A549 (cell line): ENCODE measurements at regions not wholly inside any gene's neighbourhood (a gene's known extent, or its start where the extent isn't known, plus 50 kb on each side); places are given as distances from the start of the nearest gene placed in this dataset.

Source experiments
- ATAC-seq, 2 experiments: fragments of 200-7000 bp in 1 of 2; fragments of >200 bp in 1 of 2; cut with Nextera tagmentation in 1 of 2; cut with Tn5 transposase in 1 of 2; 3 replicates each; pipeline versions ENCODE4 v1.8.0 to v1.9.1; 2018 to 2020; ENCODE audit warnings: mild to moderate bottlenecking in 1 of 2, moderate library complexity in 1 of 2
- CTCF ChIA-PET: fragments of 300-600 bp; sonication (Branson Sonifier 250); formaldehyde crosslinking; extraction: SDS; loops from one replicate; lab custom pipeline; 2021; ENCODE audit warnings: antibody characterized with exemption, inconsistent platforms; lab: Yijun Ruan, JAX
- POLR2A ChIA-PET: fragments of 350-600 bp; formaldehyde crosslinking; extraction: SDS; loops from one replicate; lab custom pipeline; 2021; ENCODE audit warnings: antibody characterized with exemption, inconsistent platforms; lab: Yijun Ruan, JAX
- DNase-seq, 2 experiments: peaks; one replicate each; pipeline versions ENCODE4 v3.0.0 to v3.0.0-alpha.2; 2011 to 2016; ENCODE audit warnings: low read depth in 1 of 2, low spot score in 1 of 2
- FAIRE-seq: peaks from 2 replicates; lab custom pipeline; 2011; peaks lifted over from hg19 to GRCh38; lab: Jason Lieb, UNC
- H3K27ac ChIP-seq, 2 experiments: fragments of >200 bp; sonication (Bioruptor Twin); formaldehyde crosslinking; 3 replicates each; pipeline ENCODE4 v1.5.1; 2016 to 2017
- H3K4me1 ChIP-seq: fragments of >200 bp; sonication (Bioruptor Twin); formaldehyde crosslinking; 3 replicates; pipeline ENCODE4 v1.6.1; 2016
- H3K4me2 ChIP-seq: fragments of >200 bp; sonication (Bioruptor Twin); formaldehyde crosslinking; 3 replicates; pipeline ENCODE4 v1.6.1; 2016
- H3K4me3 ChIP-seq: fragments of >200 bp; sonication (Bioruptor Twin); formaldehyde crosslinking; 3 replicates; pipeline ENCODE4 v1.5.1; 2016
- H3K9me3 ChIP-seq: fragments of >200 bp; sonication (Bioruptor Twin); formaldehyde crosslinking; 3 replicates; pipeline ENCODE4 v1.6.1; 2016
- CEBPB ChIP-seq, 2 experiments: fragments of >200 bp in 1 of 2; sonication (Bioruptor Twin) in 1 of 2; formaldehyde crosslinking in 1 of 2; IDR thresholded peaks; 2 replicates each; pipeline ENCODE4 v1.6.1; 2012 to 2016
- ESRRA ChIP-seq: fragments of 150-350 bp; IDR thresholded peaks from 2 replicates; pipeline ENCODE4 v1.6.1; 2014; ENCODE audit warnings: mild to moderate bottlenecking, low read length, borderline replicate concordance
- FOSB ChIP-seq: fragments of 250-450 bp; sonication (Bioruptor Pico); IDR thresholded peaks from 2 replicates; pipeline ENCODE4 v1.5.0; 2020; ENCODE audit warnings: mild to moderate bottlenecking, moderate library complexity
- FOSL2 ChIP-seq, 2 experiments: fragments of 450-650 bp in 1 of 2; fragments of >200 bp in 1 of 2; sonication (Bioruptor Twin) in 1 of 2; formaldehyde crosslinking; IDR thresholded peaks; 2 replicates each; pipeline versions ENCODE4 v1.5.0 to v1.6.1; 2016 to 2020; ENCODE audit warnings: mild to moderate bottlenecking in 1 of 2, moderate library complexity in 1 of 2
- FOXS1 ChIP-seq: fragments of 250-450 bp; sonication (Bioruptor Pico); IDR thresholded peaks from 2 replicates; pipeline ENCODE4 v1.5.0; 2020; ENCODE audit warnings: mild to moderate bottlenecking, moderate library complexity
- GATA3 ChIP-seq: IDR thresholded peaks from 2 replicates; pipeline ENCODE4 v1.6.1; 2012; ENCODE audit warnings: borderline replicate concordance
- HOXA7 ChIP-seq: fragments of 250-450 bp; sonication (Bioruptor Pico); IDR thresholded peaks from 2 replicates; pipeline ENCODE4 v1.5.0; 2020; ENCODE audit warnings: mild to moderate bottlenecking, moderate library complexity
- HOXB13 ChIP-seq: fragments of 250-450 bp; sonication (Bioruptor Pico); IDR thresholded peaks from 2 replicates; pipeline ENCODE4 v1.5.0; 2020; ENCODE audit warnings: low read depth, mild to moderate bottlenecking, moderate library complexity
- HOXB5 ChIP-seq: fragments of 250-450 bp; sonication (Bioruptor Pico); IDR thresholded peaks from 2 replicates; pipeline ENCODE4 v1.5.0; 2020; ENCODE audit warnings: mild to moderate bottlenecking, moderate library complexity
- JUNB ChIP-seq: fragments of >200 bp; sonication (Bioruptor Twin); formaldehyde crosslinking; IDR thresholded peaks from 2 replicates; pipeline ENCODE4 v1.6.1; 2016
- KDM5A ChIP-seq: fragments of 200-600 bp; sonication (generic); IDR thresholded peaks from 2 replicates; pipeline ENCODE4 v1.6.1; 2016; ENCODE audit warnings: antibody characterized with exemption, mild to moderate bottlenecking
- MAZ ChIP-seq: fragments of 150-350 bp; IDR thresholded peaks from 2 replicates; pipeline ENCODE4 v1.6.1; 2014; ENCODE audit warnings: antibody characterized with exemption, low read depth, low read length, borderline replicate concordance
- MYC ChIP-seq: IDR thresholded peaks from 2 replicates; pipeline ENCODE4 v1.6.1; 2012; ENCODE audit warnings: mild to moderate bottlenecking, inconsistent platforms, low read length, improper control_type of control experiment, borderline replicate concordance
- NR3C1 ChIP-seq: fragments of >200 bp; sonication (Bioruptor Twin); formaldehyde crosslinking; IDR thresholded peaks from 3 replicates; pipeline ENCODE4 v1.6.1; 2017
- POLR2A ChIP-seq: IDR thresholded peaks from 2 replicates; pipeline ENCODE4 v1.6.1; 2012; ENCODE audit warnings: mild to moderate bottlenecking, low read length
- RCOR1 ChIP-seq: fragments of 150-350 bp; IDR thresholded peaks from 2 replicates; pipeline ENCODE4 v1.6.1; 2014; ENCODE audit warnings: antibody characterized with exemption, low read length, low read depth
- RFX5 ChIP-seq: fragments of 450-650 bp; IDR thresholded peaks from 2 replicates; pipeline ENCODE4 v1.7.1; 2014; ENCODE audit warnings: antibody characterized with exemption, mild to moderate bottlenecking, moderate library complexity
- RNF2 ChIP-seq: fragments of 200-600 bp; sonication (generic); IDR thresholded peaks from 2 replicates; pipeline ENCODE4 v1.6.1; 2016; ENCODE audit warnings: low read depth, mild to moderate bottlenecking, antibody characterized with exemption, moderate library complexity, borderline replicate concordance
- SREBF2 ChIP-seq: fragments of 450-650 bp; IDR thresholded peaks from 2 replicates; pipeline ENCODE4 v1.6.1; 2014; ENCODE audit warnings: mild to moderate bottlenecking, moderate library complexity
- ZC3H11A ChIP-seq: fragments of 450-650 bp; IDR thresholded peaks from 2 replicates; pipeline ENCODE4 v1.6.1; 2014; ENCODE audit warnings: antibody characterized with exemption, mild to moderate bottlenecking
- WGBS: methylation state at CpG from one replicate; pipeline ENCODE4 v1.1.6; 2017; ENCODE audit errors: missing lambda C conversion rate; 5-methylcytosine and 5-hydroxymethylcytosine counted together
- TF ChIP-seq, protein P1 (sequence below): IDR thresholded peaks from 2 replicates; pipeline ENCODE4 v1.6.1; 2012
- TF ChIP-seq, protein P2 (sequence below): IDR thresholded peaks from 2 replicates; pipeline ENCODE4 v1.6.1; 2012; ENCODE audit warnings: low read depth, borderline replicate concordance
- TF ChIP-seq, protein P3 (sequence below): fragments of >200 bp; sonication (Bioruptor Twin); formaldehyde crosslinking; IDR thresholded peaks from 3 replicates; pipeline ENCODE4 v1.6.1; 2016
- TF ChIP-seq, protein P4 (sequence below): IDR thresholded peaks from 2 replicates; pipeline ENCODE4 v1.6.1; 2012

DNA sequence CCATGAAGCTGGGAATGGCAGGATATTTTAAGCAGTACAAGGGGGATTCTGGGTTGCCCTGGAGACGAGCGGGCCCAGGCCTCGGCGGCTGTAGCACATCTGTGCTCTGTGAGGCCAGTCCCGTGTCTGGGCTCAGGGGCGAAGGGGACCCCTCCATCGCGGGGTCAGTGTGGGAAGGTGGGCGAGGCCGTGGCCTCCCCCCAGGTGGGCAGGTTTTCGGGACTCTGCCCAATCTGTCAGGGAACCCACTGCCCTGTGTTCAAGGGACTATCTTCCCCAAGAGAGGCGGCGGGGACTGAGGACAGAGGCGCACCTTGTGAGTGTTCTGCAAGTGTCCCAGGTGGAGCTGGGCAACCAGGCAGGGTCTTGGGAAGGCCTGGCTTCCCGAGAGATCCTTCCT, 336.6 kb downstream of the CTTN start:
- no peak for ATAC-seq
- no peak overlapping the region for H3K4me3 ChIP-seq
- H3K9me3 ChIP-seq = no peaks in the 10 kb centered on the region
- no peaks in the 10 kb centered on the region for H3K4me1 ChIP-seq
- 93% methylated on average over 15 of the region's 15 CpGs for WGBS
- POLR2A ChIA-PET = no interaction called here
- CTCF ChIA-PET = no interaction called here
- no peak overlapping the region for H3K27ac ChIP-seq
- DNase-seq = no peak
- no peak overlapping the region for H3K4me2 ChIP-seq
- no peak for TF ChIP-seq FOSB (CRISPR knock-in tag)
- TF ChIP-seq MYC = no peak
- no peak for FAIRE-seq

DNA sequence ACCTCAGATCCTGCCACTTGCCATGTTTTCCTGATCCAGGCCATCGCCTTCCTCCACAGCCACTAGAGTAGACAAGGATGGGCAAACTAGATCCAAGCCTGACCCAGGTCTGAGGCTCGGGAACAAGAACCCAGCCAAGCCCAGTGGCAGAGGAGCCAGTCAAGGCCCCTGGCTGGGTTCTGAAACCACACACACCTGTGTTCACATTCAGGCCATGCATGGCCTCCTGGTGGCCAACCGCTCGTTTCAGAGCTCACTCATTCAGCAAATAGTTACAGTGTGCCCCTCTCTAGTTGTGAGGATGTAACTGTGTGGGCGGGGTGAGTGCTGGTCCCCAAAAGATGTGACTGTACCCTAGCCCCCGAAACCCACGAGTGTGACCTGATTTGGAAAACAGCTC, 337.6 kb downstream of the CTTN start:
- FAIRE-seq (no peak), ATAC-seq (no peak)
- H3K27ac ChIP-seq = no peak overlapping the region
- CTCF ChIA-PET = interaction anchor here (0.6 kb wide), 1 partner anchor 105 kb away, joined by 3 read pairs; no protein-coding TSS in a partner anchor
- no peak overlapping the region for H3K4me3 ChIP-seq
- H3K9me3 ChIP-seq = no peaks in the 10 kb centered on the region
- H3K4me1 ChIP-seq = no peaks in the 10 kb centered on the region
- 86% methylated on average over 6 of the region's 7 CpGs for WGBS
- H3K4me2 ChIP-seq = no peak overlapping the region
- no peak for TF ChIP-seq RNF2
- no peak for TF ChIP-seq HOXB5 (CRISPR knock-in tag)
- TF ChIP-seq MAZ = no peak
- no peak for TF ChIP-seq FOXS1 (CRISPR knock-in tag)
- TF ChIP-seq ESRRA = no peak
- TF ChIP-seq GATA3 = no peak
- TF ChIP-seq CEBPB (IDR thresholded peaks at IDR 0.05) = no peak
- TF ChIP-seq POLR2A = no peak
- no peak for TF ChIP-seq KDM5A
- no peak for TF ChIP-seq ZC3H11A
- TF ChIP-seq RFX5 = no peak
- TF ChIP-seq JUNB = no peak
- TF ChIP-seq, protein P1, sequence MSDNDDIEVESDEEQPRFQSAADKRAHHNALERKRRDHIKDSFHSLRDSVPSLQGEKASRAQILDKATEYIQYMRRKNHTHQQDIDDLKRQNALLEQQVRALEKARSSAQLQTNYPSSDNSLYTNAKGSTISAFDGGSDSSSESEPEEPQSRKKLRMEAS = no peak
- no peak for TF ChIP-seq NR3C1
- TF ChIP-seq RCOR1 = no peak
- TF ChIP-seq, all 56 proteins: peak for 0
- DNase-seq = no peak
- POLR2A ChIA-PET = no interaction called here

DNA sequence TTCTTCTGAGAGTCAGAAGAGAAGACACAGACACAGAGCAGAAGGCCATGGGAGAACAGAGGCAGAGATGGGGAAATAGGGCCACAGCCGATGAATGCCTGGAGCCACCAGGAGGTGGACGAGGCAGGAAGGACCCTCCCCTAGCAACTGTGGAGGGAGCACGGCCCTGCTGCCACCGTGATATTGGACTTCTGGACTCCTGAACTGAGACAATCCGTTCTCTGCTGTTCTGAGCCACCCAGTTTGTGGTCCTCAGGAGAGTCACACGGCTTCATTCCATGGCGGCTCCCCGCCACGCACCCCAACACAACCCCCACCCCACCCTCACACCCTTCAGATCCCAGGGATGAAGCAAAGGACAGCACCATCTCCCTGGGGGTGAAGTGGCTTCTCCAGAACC, 338.1 kb downstream of the CTTN start:
- CTCF ChIA-PET = no interaction called here
- no peak for ATAC-seq
- POLR2A ChIA-PET = no interaction called here
- no peak for TF ChIP-seq SREBF2
- TF ChIP-seq, protein P2, sequence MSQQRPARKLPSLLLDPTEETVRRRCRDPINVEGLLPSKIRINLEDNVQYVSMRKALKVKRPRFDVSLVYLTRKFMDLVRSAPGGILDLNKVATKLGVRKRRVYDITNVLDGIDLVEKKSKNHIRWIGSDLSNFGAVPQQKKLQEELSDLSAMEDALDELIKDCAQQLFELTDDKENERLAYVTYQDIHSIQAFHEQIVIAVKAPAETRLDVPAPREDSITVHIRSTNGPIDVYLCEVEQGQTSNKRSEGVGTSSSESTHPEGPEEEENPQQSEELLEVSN = no peak
- TF ChIP-seq, protein P3, sequence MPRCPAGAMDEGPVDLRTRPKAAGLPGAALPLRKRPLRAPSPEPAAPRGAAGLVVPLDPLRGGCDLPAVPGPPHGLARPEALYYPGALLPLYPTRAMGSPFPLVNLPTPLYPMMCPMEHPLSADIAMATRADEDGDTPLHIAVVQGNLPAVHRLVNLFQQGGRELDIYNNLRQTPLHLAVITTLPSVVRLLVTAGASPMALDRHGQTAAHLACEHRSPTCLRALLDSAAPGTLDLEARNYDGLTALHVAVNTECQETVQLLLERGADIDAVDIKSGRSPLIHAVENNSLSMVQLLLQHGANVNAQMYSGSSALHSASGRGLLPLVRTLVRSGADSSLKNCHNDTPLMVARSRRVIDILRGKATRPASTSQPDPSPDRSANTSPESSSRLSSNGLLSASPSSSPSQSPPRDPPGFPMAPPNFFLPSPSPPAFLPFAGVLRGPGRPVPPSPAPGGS = no peak
- TF ChIP-seq FOSL2 (IDR thresholded peaks at IDR 0.05) = no peak
- TF ChIP-seq FOSL2 (CRISPR knock-in tag; IDR thresholded peaks at IDR 0.05) = no peak
- no peak for TF ChIP-seq CEBPB (IDR thresholded peaks at IDR 0.05)
- TF ChIP-seq, protein P4, sequence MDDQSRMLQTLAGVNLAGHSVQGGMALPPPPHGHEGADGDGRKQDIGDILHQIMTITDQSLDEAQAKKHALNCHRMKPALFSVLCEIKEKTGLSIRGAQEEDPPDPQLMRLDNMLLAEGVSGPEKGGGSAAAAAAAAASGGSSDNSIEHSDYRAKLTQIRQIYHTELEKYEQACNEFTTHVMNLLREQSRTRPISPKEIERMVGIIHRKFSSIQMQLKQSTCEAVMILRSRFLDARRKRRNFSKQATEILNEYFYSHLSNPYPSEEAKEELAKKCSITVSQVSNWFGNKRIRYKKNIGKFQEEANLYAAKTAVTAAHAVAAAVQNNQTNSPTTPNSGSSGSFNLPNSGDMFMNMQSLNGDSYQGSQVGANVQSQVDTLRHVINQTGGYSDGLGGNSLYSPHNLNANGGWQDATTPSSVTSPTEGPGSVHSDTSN = no peak
- TF ChIP-seq HOXB13 (CRISPR knock-in tag) = no peak
- no peak for TF ChIP-seq HOXA7 (CRISPR knock-in tag)
- no peak for TF ChIP-seq GATA3
- H3K4me3 ChIP-seq = no peak overlapping the region
- H3K27ac ChIP-seq = no peak overlapping the region
- WGBS = 86% methylated on average over 9 of the region's 9 CpGs
- no peak for DNase-seq
- H3K4me1 ChIP-seq = no peaks in the 10 kb centered on the region
- H3K4me2 ChIP-seq = no peak overlapping the region
- no peak for FAIRE-seq
- no peaks in the 10 kb centered on the region for H3K9me3 ChIP-seq
